Stimulated activated CD4-positive, alpha-beta T cell treated with anti-CD3 and anti-CD28 coated beads, Interleukin-2, amount 100 ng/mL, for 4 hours (primary cell): ENCODE measurements at regions not wholly inside any gene's neighbourhood (a gene's known extent, or its start where the extent isn't known, plus 50 kb on each side); places are given as distances from the start of the nearest gene placed in this dataset.
"Not testable (repeated sequence)": the region's sequence is repeated elsewhere in the genome, so short reads cannot be mapped to it uniquely, and the experiment has no call there.

Experiments used
- DNase-seq: peaks from one replicate; pipeline ENCODE4 v3.0.0-alpha.2; 2020; ENCODE audit warnings: low read depth

GRCh38 chr6:147911686-147912085 is 403.2 kb downstream of the SAMD5 start:
- DNase-seq, result no peak

- DNase-seq, result no peak
Observed at GRCh38 chr6:147922799-147923198, 414.3 kb downstream of the SAMD5 start.

GRCh38 chr6:147924598-147924997 is 416.1 kb downstream of the SAMD5 start:
- DNase-seq, result no peak

- DNase-seq, result no peak
Observed at GRCh38 chr6:147925826-147926225, 416.8 kb upstream of the SASH1 start.

GRCh38 chr6:147930745-147931144 is 411.9 kb upstream of the SASH1 start:
- DNase-seq, result no peak

GRCh38 chr6:147933224-147933623 is 409.4 kb upstream of the SASH1 start:
- DNase-seq, result no peak

GRCh38 chr6:147935656-147936055 is 407.0 kb upstream of the SASH1 start:
- no peak for DNase-seq

- DNase-seq, result no peak
Observed at GRCh38 chr6:147936703-147937470, 405.8 kb upstream of the SASH1 start.

- DNase-seq, result no peak
Observed at GRCh38 chr6:147941143-147941542, 401.5 kb upstream of the SASH1 start.

GRCh38 chr6:147942363-147942762 is 400.3 kb upstream of the SASH1 start:
- DNase-seq, result no peak

GRCh38 chr6:147944122-147944521 is 398.5 kb upstream of the SASH1 start:
- no peak for DNase-seq

GRCh38 chr6:147947521-147947920 is 395.1 kb upstream of the SASH1 start:
- DNase-seq, result no peak

GRCh38 chr6:147949981-147950622 is 392.5 kb upstream of the SASH1 start:
- DNase-seq, result no peak

- DNase-seq, result no peak
Observed at GRCh38 chr6:147950623-147950987, 392.0 kb upstream of the SASH1 start.

- DNase-seq, result no peak
Observed at GRCh38 chr6:147951726-147952125, 390.9 kb upstream of the SASH1 start.

- no peak for DNase-seq
Observed at GRCh38 chr6:147954938-147955337, 387.7 kb upstream of the SASH1 start.

GRCh38 chr6:147958683-147959082 is 384.0 kb upstream of the SASH1 start:
- no peak for DNase-seq

- no peak for DNase-seq
Observed at GRCh38 chr6:147961481-147962141, 381.0 kb upstream of the SASH1 start.

- DNase-seq, result not testable (repeated sequence)
Observed at GRCh38 chr6:147965448-147965847, 377.2 kb upstream of the SASH1 start.

GRCh38 chr6:147970970-147971369 is 371.7 kb upstream of the SASH1 start:
- no peak for DNase-seq

- no peak for DNase-seq
Observed at GRCh38 chr6:147972448-147972847, 370.2 kb upstream of the SASH1 start.

- DNase-seq, result no peak
Observed at GRCh38 chr6:147973806-147974205, 368.8 kb upstream of the SASH1 start.

- DNase-seq, result no peak
Observed at GRCh38 chr6:147974376-147974775, 368.3 kb upstream of the SASH1 start.
